Neural progenitor cell (in vitro differentiated cells): ENCODE measurements at regions not wholly inside any gene's neighbourhood (a gene's known extent, or its start where the extent isn't known, plus 50 kb on each side); places are given as distances from the start of the nearest gene placed in this dataset.
"Not testable (repeated sequence)": the region's sequence is repeated elsewhere in the genome, so short reads cannot be mapped to it uniquely, and the experiment has no call there.

Source experiments
- DNase-seq: peaks from one replicate; pipeline ENCODE4 v3.0.0-alpha.2; 2016; ENCODE audit warnings: low spot score
- H2AFZ ChIP-seq: fragments of 200-600 bp; sonication (generic); replicated peaks from 2 replicates; pipeline ENCODE4 v1.6.1; 2016; ENCODE audit warnings: antibody characterized with exemption
- H3F3A ChIP-seq: fragments of 200-600 bp; sonication (generic); 2 replicates; pipeline ENCODE4 v1.6.1; 2016; ENCODE audit warnings: antibody characterized with exemption, low read depth
- H3K27ac ChIP-seq: fragments of 200-600 bp; sonication (generic); 2 replicates; pipeline ENCODE4 v1.5.1; 2016; ENCODE audit warnings: mild to moderate bottlenecking
- H3K27me3 ChIP-seq: fragments of 200-600 bp; sonication (generic); 2 replicates; pipeline ENCODE4 v1.6.1; 2016; ENCODE audit warnings: mild to moderate bottlenecking, moderate library complexity
- H3K36me3 ChIP-seq: fragments of 200-600 bp; sonication (generic); 2 replicates; pipeline ENCODE4 v1.5.1; 2016
- H3K4me1 ChIP-seq: fragments of 200-600 bp; sonication (generic); 2 replicates; pipeline ENCODE4 v1.6.1; 2016; ENCODE audit warnings: mixed run types
- H3K4me2 ChIP-seq: fragments of 200-600 bp; sonication (generic); 2 replicates; pipeline ENCODE4 v1.6.1; 2016
- H3K4me3 ChIP-seq: fragments of 200-600 bp; sonication (generic); 2 replicates; pipeline ENCODE4 v1.5.1; 2016
- H3K79me2 ChIP-seq: fragments of 200-600 bp; sonication (generic); 2 replicates; pipeline ENCODE4 v1.6.1; 2016; ENCODE audit warnings: low read depth
- H3K9ac ChIP-seq: fragments of 200-600 bp; sonication (generic); 2 replicates; pipeline ENCODE4 v1.6.1; 2016
- H3K9me3 ChIP-seq: fragments of 200-600 bp; sonication (generic); 2 replicates; pipeline ENCODE4 v1.5.1; 2016; ENCODE audit warnings: low read depth
- H4K20me1 ChIP-seq: fragments of 200-600 bp; sonication (generic); 2 replicates; pipeline ENCODE4 v1.6.1; 2016; ENCODE audit warnings: low read depth
- H3K27ac Mint-ChIP-seq: 3 replicates; pipeline ENCODE4 v1.8.0; 2021; ENCODE audit warnings: mixed read lengths
- H3K27me3 Mint-ChIP-seq: 2 replicates; pipeline ENCODE4 v1.8.0; 2022; ENCODE audit warnings: low read depth, mild to moderate bottlenecking, inconsistent platforms, moderate library complexity, mixed read lengths; ENCODE audit not compliant: insufficient read depth
- H3K36me3 Mint-ChIP-seq: 3 replicates; pipeline ENCODE4 v1.8.0; 2021; ENCODE audit warnings: mixed read lengths
- H3K4me1 Mint-ChIP-seq: 3 replicates; pipeline ENCODE4 v1.8.0; 2021; ENCODE audit warnings: mixed read lengths
- H3K4me3 Mint-ChIP-seq: 3 replicates; pipeline ENCODE4 v1.8.0; 2021; ENCODE audit warnings: mild to moderate bottlenecking, moderate library complexity, mixed read lengths
- H3K9me3 Mint-ChIP-seq: 3 replicates; pipeline ENCODE4 v1.8.0; 2020; ENCODE audit warnings: mixed read lengths
- EZH2 ChIP-seq: fragments of 200-600 bp; sonication (generic); IDR thresholded peaks from 2 replicates; pipeline ENCODE4 v1.6.1; 2017; ENCODE audit warnings: antibody characterized with exemption, mild to moderate bottlenecking, moderate library complexity
- EZH2phosphoT487 ChIP-seq: fragments of 200-600 bp; sonication (generic); IDR thresholded peaks from 2 replicates; pipeline ENCODE4 v1.6.1; 2017; ENCODE audit warnings: antibody characterized with exemption
- TF ChIP-seq, protein P1 (sequence below): fragments of 200-600 bp; sonication (generic); IDR thresholded peaks from 2 replicates; pipeline ENCODE4 v1.5.1; 2017; ENCODE audit warnings: antibody characterized with exemption, mild to moderate bottlenecking

DNA sequence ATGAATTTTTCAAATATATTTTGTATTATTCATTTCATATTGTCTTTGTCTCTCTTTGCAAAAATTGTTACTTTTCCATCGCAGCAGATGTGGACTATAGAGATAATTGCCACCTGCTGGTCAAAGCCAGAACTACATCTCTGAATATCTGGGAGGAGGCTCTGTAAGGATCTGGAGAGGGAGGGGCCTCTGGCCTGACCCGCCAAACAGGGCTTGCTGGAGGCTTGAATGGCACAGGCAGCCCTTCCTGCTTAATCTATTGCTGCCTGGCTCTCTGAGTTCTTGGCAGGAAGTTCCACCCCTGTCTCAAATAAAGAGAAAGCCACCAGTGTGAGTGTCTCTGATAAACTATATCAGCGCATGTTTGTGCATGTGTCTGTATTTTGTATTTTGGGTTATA lies 132.4 kb downstream of the ZMAT1 start:
- Mint-ChIP-seq H3K27ac (no peak overlapping the region), H3K27me3 (no peaks in the 10 kb centered on the region), H3K9me3 (no peaks in the 10 kb centered on the region), H3K4me1 (peaks cover 2% of the 10 kb centered on the region), H3K36me3 (no peaks in the 10 kb centered on the region), H3K4me3 (no peak overlapping the region)
- Histone ChIP-seq H3K9me3 (no peaks in the 10 kb centered on the region), H3K4me2 (no peak overlapping the region), H3K79me2 (no peaks in the 10 kb centered on the region), H3F3A (no peaks in the 10 kb centered on the region), H3K36me3 (no peaks in the 10 kb centered on the region), H3K27me3 (no peaks in the 10 kb centered on the region), H3K4me1 (no peaks in the 10 kb centered on the region), H3K9ac (no peak overlapping the region), H2AFZ (no peak overlapping the region), H3K27ac (no peak overlapping the region), H3K4me3 (peak overlapping the region; percentile 3), H4K20me1 (no peaks in the 10 kb centered on the region)
- DNase-seq: peak; percentile 90
- TF ChIP-seq EZH2phosphoT487: no peak
- TF ChIP-seq, protein P1, sequence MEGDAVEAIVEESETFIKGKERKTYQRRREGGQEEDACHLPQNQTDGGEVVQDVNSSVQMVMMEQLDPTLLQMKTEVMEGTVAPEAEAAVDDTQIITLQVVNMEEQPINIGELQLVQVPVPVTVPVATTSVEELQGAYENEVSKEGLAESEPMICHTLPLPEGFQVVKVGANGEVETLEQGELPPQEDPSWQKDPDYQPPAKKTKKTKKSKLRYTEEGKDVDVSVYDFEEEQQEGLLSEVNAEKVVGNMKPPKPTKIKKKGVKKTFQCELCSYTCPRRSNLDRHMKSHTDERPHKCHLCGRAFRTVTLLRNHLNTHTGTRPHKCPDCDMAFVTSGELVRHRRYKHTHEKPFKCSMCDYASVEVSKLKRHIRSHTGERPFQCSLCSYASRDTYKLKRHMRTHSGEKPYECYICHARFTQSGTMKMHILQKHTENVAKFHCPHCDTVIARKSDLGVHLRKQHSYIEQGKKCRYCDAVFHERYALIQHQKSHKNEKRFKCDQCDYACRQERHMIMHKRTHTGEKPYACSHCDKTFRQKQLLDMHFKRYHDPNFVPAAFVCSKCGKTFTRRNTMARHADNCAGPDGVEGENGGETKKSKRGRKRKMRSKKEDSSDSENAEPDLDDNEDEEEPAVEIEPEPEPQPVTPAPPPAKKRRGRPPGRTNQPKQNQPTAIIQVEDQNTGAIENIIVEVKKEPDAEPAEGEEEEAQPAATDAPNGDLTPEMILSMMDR: peak; percentile 71

DNA sequence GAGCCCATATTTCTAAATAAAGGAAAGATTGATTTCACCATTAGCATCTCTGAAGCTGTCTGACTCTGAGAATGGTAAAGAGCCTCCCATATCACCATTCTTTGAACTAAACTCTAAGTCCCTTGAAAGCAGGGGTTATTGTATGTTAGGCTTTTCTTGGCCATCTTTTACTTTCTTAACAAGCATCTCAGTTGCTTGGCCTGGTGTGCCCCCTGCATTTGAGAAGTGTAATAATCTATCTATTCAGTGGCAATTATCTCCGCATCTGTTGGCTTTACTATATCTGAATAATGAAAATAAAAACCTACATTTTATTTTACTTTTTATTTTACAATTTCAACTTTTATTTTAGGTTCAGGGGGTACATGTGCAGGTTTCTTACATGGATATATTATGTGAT lies 128.3 kb upstream of the ARMCX2 start:
- Histone ChIP-seq H3K27ac (no peak overlapping the region), H3K4me1 (no peaks in the 10 kb centered on the region), H3K4me2 (no peak overlapping the region), H3K4me3 (no peak overlapping the region), H3K36me3 (no peaks in the 10 kb centered on the region), H3K27me3 (no peaks in the 10 kb centered on the region), H3F3A (no peaks in the 10 kb centered on the region), H2AFZ (no peak overlapping the region), H4K20me1 (no peaks in the 10 kb centered on the region), H3K79me2 (no peaks in the 10 kb centered on the region), H3K9me3 (peaks cover 5% of the 10 kb centered on the region), H3K9ac (no peak overlapping the region)
- Mint-ChIP-seq H3K27ac (no peak overlapping the region), H3K9me3 (no peaks in the 10 kb centered on the region), H3K4me1 (no peaks in the 10 kb centered on the region), H3K36me3 (no peaks in the 10 kb centered on the region), H3K4me3 (no peak overlapping the region), H3K27me3 (no peaks in the 10 kb centered on the region)
- TF ChIP-seq EZH2phosphoT487 (no peak), EZH2 (no peak)
- TF ChIP-seq, protein P1: no peak
- no peak for DNase-seq

DNA sequence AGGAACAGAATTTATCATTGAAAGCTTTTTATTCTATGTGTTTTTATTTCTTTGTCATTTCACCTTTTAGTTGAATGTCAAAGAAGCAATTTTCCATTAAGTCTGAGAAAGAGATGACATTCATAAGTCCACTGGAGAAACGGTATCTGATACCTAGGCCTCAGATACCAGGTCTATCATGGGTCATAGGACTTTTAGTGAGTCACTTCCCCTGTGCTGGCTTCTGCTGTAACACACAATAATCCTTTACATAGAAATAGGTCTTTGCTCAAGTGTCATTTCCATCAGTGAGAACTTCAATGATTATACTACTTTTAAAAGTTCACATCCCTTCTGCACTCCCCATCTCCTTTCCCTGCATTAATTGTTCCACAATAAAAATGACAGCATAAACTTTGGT lies 125.5 kb upstream of the ARMCX2 start:
- Histone ChIP-seq H2AFZ (no peak overlapping the region), H3K27ac (no peak overlapping the region), H3K4me3 (no peak overlapping the region), H4K20me1 (no peaks in the 10 kb centered on the region), H3K79me2 (no peaks in the 10 kb centered on the region), H3K4me2 (no peak overlapping the region), H3F3A (no peaks in the 10 kb centered on the region), H3K9ac (no peak overlapping the region), H3K4me1 (no peaks in the 10 kb centered on the region), H3K27me3 (no peaks in the 10 kb centered on the region), H3K36me3 (no peaks in the 10 kb centered on the region), H3K9me3 (peaks cover 10% of the 10 kb centered on the region)
- Mint-ChIP-seq H3K36me3 (no peaks in the 10 kb centered on the region), H3K4me3 (no peak overlapping the region), H3K27ac (no peak overlapping the region), H3K4me1 (no peaks in the 10 kb centered on the region), H3K9me3 (no peaks in the 10 kb centered on the region), H3K27me3 (peaks cover 3% of the 10 kb centered on the region)
- no peak for DNase-seq
- TF ChIP-seq EZH2phosphoT487 (no peak), EZH2 (no peak)
- TF ChIP-seq, protein P1: no peak

DNA sequence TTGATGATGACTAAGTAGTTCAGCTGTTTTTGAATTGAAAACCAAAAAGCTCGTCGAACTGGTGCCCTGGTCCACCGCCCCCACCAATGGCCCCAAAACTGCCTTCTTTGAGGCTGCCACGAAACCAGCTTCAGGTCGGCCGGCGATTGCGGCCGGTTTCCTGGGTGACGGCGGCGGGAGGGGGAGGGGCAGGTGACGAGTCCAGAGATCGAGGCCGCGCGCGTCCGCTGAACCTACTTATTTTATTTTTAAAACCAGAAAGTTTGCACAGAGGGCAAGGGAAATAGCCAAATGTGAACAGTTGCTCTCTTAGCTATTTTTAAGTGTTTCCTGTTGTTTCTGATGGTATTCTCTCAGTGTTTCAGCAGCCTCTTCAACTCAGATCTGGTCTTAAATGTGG lies 120.8 kb upstream of the ARMCX2 start:
- not testable (repeated sequence) for H3K27ac ChIP-seq, H3K4me3 Mint-ChIP-seq, H4K20me1 ChIP-seq, H3K9ac ChIP-seq, H3K79me2 ChIP-seq, DNase-seq, H3K4me1 Mint-ChIP-seq, H3F3A ChIP-seq, H3K36me3 ChIP-seq, H3K4me2 ChIP-seq, H2AFZ ChIP-seq, H3K9me3 ChIP-seq, H3K27me3 Mint-ChIP-seq, H3K9me3 Mint-ChIP-seq, H3K27ac Mint-ChIP-seq, H3K27me3 ChIP-seq, H3K4me3 ChIP-seq, H3K4me1 ChIP-seq, H3K36me3 Mint-ChIP-seq
